ENCODE measurements at regions not wholly inside any gene's neighbourhood (a gene's known extent, or its start where the extent isn't known, plus 50 kb on each side); places are given as distances from the start of the nearest gene placed in this dataset.

DNA sequence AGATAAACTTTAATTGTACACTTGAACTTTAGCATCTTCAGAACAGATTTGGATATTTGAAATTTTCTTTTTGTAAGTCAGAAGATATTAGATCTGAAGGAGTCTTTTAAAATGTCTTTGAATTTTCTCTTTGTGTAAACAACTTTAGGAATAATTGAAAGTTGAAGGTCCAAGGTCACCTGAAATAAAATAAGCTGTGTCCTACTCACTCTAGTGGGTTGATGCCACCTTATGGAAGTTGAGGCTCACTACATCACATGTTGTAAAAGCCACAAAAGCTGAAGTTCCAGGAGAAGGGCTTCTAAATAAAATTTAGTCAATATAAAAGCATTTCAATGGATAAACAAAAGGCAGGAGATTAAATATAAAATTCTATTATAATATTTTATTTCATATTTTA lies 122.0 kb upstream of the ATXN7L3B start:
- H3K27me3 ChIP-seq (ENCODE audit: insufficient read depth, low read length, poor library complexity, severe bottlenecking), result no peaks in the 10 kb centered on the region
- no peaks in the 10 kb centered on the region for H3K9me2 ChIP-seq (replicated peaks; ENCODE audit: low read depth, low read length)
- H4K20me1 ChIP-seq (ENCODE audit: insufficient read depth, low read length, poor library complexity, severe bottlenecking), result no peaks in the 10 kb centered on the region
- H3F3A ChIP-seq (ENCODE audit: low read depth), result no peaks in the 10 kb centered on the region
- H2AFZ ChIP-seq (ENCODE audit: low read length), result no peak overlapping the region
- H3K79me2 ChIP-seq (ENCODE audit: insufficient read depth, low read length), result no peaks in the 10 kb centered on the region
- H3K4me3 ChIP-seq (ENCODE audit: low read length, poor library complexity, severe bottlenecking), result no peak overlapping the region
- no peaks in the 10 kb centered on the region for H3K4me1 ChIP-seq (ENCODE audit: insufficient read depth, low read length, poor library complexity, severe bottlenecking)
- no peaks in the 10 kb centered on the region for H3K9me3 ChIP-seq (ENCODE audit: insufficient read depth, low read depth, low read length)
- H3K9ac ChIP-seq (ENCODE audit: low read depth, low read length, poor library complexity, severe bottlenecking), result no peak overlapping the region
- H3K36me3 ChIP-seq (ENCODE audit: insufficient read depth, low read length), result no peaks in the 10 kb centered on the region
- no peak for TF ChIP-seq EZH2phosphoT487 (IDR thresholded peaks at IDR 0.05; ENCODE audit: borderline replicate concordance)
- TF ChIP-seq, protein P1, sequence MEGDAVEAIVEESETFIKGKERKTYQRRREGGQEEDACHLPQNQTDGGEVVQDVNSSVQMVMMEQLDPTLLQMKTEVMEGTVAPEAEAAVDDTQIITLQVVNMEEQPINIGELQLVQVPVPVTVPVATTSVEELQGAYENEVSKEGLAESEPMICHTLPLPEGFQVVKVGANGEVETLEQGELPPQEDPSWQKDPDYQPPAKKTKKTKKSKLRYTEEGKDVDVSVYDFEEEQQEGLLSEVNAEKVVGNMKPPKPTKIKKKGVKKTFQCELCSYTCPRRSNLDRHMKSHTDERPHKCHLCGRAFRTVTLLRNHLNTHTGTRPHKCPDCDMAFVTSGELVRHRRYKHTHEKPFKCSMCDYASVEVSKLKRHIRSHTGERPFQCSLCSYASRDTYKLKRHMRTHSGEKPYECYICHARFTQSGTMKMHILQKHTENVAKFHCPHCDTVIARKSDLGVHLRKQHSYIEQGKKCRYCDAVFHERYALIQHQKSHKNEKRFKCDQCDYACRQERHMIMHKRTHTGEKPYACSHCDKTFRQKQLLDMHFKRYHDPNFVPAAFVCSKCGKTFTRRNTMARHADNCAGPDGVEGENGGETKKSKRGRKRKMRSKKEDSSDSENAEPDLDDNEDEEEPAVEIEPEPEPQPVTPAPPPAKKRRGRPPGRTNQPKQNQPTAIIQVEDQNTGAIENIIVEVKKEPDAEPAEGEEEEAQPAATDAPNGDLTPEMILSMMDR (conservative IDR thresholded peaks at IDR 0.05; ENCODE audit: low read length), result peak; percentile 66
- H3K4me2 ChIP-seq (ENCODE audit: low read depth, low read length, poor library complexity, severe bottlenecking), result no peak overlapping the region

DNA sequence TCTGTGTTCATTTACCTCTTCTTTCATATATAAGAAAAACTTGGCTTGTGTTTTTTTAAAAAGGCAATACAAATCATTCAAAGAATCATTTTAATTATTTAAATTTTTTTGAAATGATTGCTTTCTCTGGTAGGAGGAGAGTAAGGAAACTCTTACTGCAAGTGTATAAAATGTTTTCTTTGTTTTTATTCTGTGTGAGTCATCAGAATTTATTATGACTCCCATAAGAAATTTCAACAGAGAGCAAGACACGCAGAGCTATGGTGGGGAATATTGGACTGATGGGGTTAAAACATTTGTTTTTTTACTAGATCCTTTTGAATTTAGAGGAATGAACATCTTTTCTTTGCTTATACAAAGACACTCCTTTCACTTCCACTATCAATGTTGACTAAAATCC lies 119.1 kb upstream of the ATXN7L3B start:
- H3K36me3 ChIP-seq (ENCODE audit: insufficient read depth, low read length), result no peaks in the 10 kb centered on the region
- H2AFZ ChIP-seq (ENCODE audit: low read length), result peak overlapping the region; percentile 7; the same call in 1 of the 2 replicates
- no peak overlapping the region for H3K4me3 ChIP-seq (ENCODE audit: low read length, poor library complexity, severe bottlenecking)
- TF ChIP-seq EZH2phosphoT487 (IDR thresholded peaks at IDR 0.05; ENCODE audit: borderline replicate concordance), result no peak
- TF ChIP-seq, protein P1 (conservative IDR thresholded peaks at IDR 0.05; ENCODE audit: low read length), result no peak
- no peak overlapping the region for H3K4me2 ChIP-seq (ENCODE audit: low read depth, low read length, poor library complexity, severe bottlenecking)
- no peaks in the 10 kb centered on the region for H3K9me3 ChIP-seq (ENCODE audit: insufficient read depth, low read depth, low read length)
- no peak overlapping the region for H3K9ac ChIP-seq (ENCODE audit: low read depth, low read length, poor library complexity, severe bottlenecking)
- no peaks in the 10 kb centered on the region for H3K79me2 ChIP-seq (ENCODE audit: insufficient read depth, low read length)
- H4K20me1 ChIP-seq (ENCODE audit: insufficient read depth, low read length, poor library complexity, severe bottlenecking), result no peaks in the 10 kb centered on the region
- H3F3A ChIP-seq (ENCODE audit: low read depth), result no peaks in the 10 kb centered on the region
- H3K4me1 ChIP-seq (ENCODE audit: insufficient read depth, low read length, poor library complexity, severe bottlenecking), result no peaks in the 10 kb centered on the region
- H3K9me2 ChIP-seq (replicated peaks; ENCODE audit: low read depth, low read length), result no peaks in the 10 kb centered on the region
- H3K27me3 ChIP-seq (ENCODE audit: insufficient read depth, low read length, poor library complexity, severe bottlenecking), result no peaks in the 10 kb centered on the region

DNA sequence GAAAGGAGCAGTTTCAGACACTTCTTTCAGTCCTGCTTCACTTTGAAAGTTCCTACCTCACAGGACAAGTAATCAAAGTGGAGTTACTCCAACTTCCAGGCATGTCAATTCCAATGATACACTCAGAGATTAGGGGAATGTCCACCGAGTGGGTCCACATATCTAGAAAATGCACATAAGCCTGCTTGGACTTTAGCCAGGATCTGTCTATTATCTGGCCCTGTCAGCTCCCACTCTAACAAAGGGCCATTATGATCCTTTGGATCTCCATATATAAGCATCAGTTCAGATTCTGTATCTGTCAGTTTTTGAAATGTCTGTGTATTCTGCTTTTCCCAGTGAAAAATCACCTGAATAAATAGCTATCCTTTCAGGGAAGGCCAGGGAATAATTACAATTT lies 112.9 kb upstream of the ATXN7L3B start:
- no peak overlapping the region for H3K4me2 ChIP-seq (ENCODE audit: low read depth, low read length, poor library complexity, severe bottlenecking)
- no peaks in the 10 kb centered on the region for H3F3A ChIP-seq (ENCODE audit: low read depth)
- TF ChIP-seq EZH2phosphoT487 (IDR thresholded peaks at IDR 0.05; ENCODE audit: borderline replicate concordance), result no peak
- TF ChIP-seq, protein P1 (conservative IDR thresholded peaks at IDR 0.05; ENCODE audit: low read length), result no peak
- no peaks in the 10 kb centered on the region for H3K4me1 ChIP-seq (ENCODE audit: insufficient read depth, low read length, poor library complexity, severe bottlenecking)
- no peaks in the 10 kb centered on the region for H3K27me3 ChIP-seq (ENCODE audit: insufficient read depth, low read length, poor library complexity, severe bottlenecking)
- no peak overlapping the region for H3K9ac ChIP-seq (ENCODE audit: low read depth, low read length, poor library complexity, severe bottlenecking)
- no peaks in the 10 kb centered on the region for H3K9me2 ChIP-seq (replicated peaks; ENCODE audit: low read depth, low read length)
- no peaks in the 10 kb centered on the region for H4K20me1 ChIP-seq (ENCODE audit: insufficient read depth, low read length, poor library complexity, severe bottlenecking)
- no peaks in the 10 kb centered on the region for H3K9me3 ChIP-seq (ENCODE audit: insufficient read depth, low read depth, low read length)
- no peaks in the 10 kb centered on the region for H3K36me3 ChIP-seq (ENCODE audit: insufficient read depth, low read length)
- no peak overlapping the region for H2AFZ ChIP-seq (ENCODE audit: low read length)
- H3K4me3 ChIP-seq (ENCODE audit: low read length, poor library complexity, severe bottlenecking), result no peak overlapping the region
- H3K79me2 ChIP-seq (ENCODE audit: insufficient read depth, low read length), result no peaks in the 10 kb centered on the region

Measured in Loucy (cell line).